Vagina (tissue), 2 donors: ENCODE measurements at regions not wholly inside any gene's neighbourhood (a gene's known extent, or its start where the extent isn't known, plus 50 kb on each side); places are given as distances from the start of the nearest gene placed in this dataset.

Experiments used
- DNase-seq, 2 donors: peaks; one replicate each; pipeline ENCODE4 v3.0.0-alpha.2; 2017; ENCODE audit errors: extremely low spot score in 2 of 2
- H3K27ac ChIP-seq: fragments of 200-600 bp; sonication (generic); one replicate; pipeline ENCODE4 v1.5.1; 2019
- H3K27me3 ChIP-seq: fragments of 200-600 bp; sonication (generic); one replicate; pipeline ENCODE4 v1.5.1; 2019
- H3K36me3 ChIP-seq, 2 donors: fragments of 200-600 bp; sonication (generic); one replicate each; pipeline ENCODE4 v1.5.1; 2017 to 2019
- H3K4me1 ChIP-seq: fragments of 200-600 bp; sonication (generic); one replicate; pipeline ENCODE4 v1.5.1; 2019
- H3K4me3 ChIP-seq, 2 donors: fragments of 200-600 bp; sonication (generic); 1 replicate in 1 of 2; 2 replicates in 1 of 2; pipeline ENCODE4 v1.5.1; 2016 to 2019
- H3K9me3 ChIP-seq: fragments of 200-600 bp; sonication (generic); one replicate; pipeline ENCODE4 v1.5.1; 2019
- POLR2A ChIP-seq, 2 donors: fragments of 450-650 bp; IDR thresholded peaks; one replicate each; pipeline ENCODE4 v1.6.1; 2017; ENCODE audit warnings: antibody characterized with exemption in 2 of 2, mild to moderate bottlenecking in 2 of 2, moderate library complexity in 2 of 2
- POLR2AphosphoS5 ChIP-seq, 2 donors: sonication (generic); formaldehyde crosslinking; IDR thresholded peaks; one replicate each; pipeline ENCODE4 v1.9.0; 2017; ENCODE audit warnings: antibody characterized with exemption in 2 of 2, mild to moderate bottlenecking in 2 of 2, low read depth in 1 of 2; ENCODE audit not compliant: insufficient read depth in 1 of 2
- intact Hi-C: fragments of 100-400 bp; cut with DNase I; formaldehyde crosslinking; loops from one replicate; pipeline ENCODE4 v1.15.1; 2023
- TF ChIP-seq, protein P1 (sequence below), 3 experiments: fragments of 450-650 bp in 2 of 3; fragments of 200-600 bp in 1 of 3; sonication (generic) in 1 of 3; IDR thresholded peaks; one replicate each; pipeline ENCODE4 v1.5.1; 2017 to 2019; ENCODE audit warnings: antibody characterized with exemption in 3 of 3, mild to moderate bottlenecking in 2 of 3, moderate library complexity in 2 of 3

GRCh38 chr5:5800801-5801761 lies 378.6 kb downstream of the ICE1 start:
- H3K9me3 ChIP-seq = no peaks in the 10 kb centered on the region
- no peaks in the 10 kb centered on the region for H3K4me1 ChIP-seq
- no peak overlapping the region for H3K4me3 ChIP-seq
- no peaks in the 10 kb centered on the region for H3K36me3 ChIP-seq
- DNase-seq = no peak
- intact Hi-C loops = no loop called here
- TF ChIP-seq POLR2A (IDR thresholded peaks at IDR 0.05) = no peak
- TF ChIP-seq, protein P1, sequence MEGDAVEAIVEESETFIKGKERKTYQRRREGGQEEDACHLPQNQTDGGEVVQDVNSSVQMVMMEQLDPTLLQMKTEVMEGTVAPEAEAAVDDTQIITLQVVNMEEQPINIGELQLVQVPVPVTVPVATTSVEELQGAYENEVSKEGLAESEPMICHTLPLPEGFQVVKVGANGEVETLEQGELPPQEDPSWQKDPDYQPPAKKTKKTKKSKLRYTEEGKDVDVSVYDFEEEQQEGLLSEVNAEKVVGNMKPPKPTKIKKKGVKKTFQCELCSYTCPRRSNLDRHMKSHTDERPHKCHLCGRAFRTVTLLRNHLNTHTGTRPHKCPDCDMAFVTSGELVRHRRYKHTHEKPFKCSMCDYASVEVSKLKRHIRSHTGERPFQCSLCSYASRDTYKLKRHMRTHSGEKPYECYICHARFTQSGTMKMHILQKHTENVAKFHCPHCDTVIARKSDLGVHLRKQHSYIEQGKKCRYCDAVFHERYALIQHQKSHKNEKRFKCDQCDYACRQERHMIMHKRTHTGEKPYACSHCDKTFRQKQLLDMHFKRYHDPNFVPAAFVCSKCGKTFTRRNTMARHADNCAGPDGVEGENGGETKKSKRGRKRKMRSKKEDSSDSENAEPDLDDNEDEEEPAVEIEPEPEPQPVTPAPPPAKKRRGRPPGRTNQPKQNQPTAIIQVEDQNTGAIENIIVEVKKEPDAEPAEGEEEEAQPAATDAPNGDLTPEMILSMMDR (IDR thresholded peaks at IDR 0.05) = no peak
- no peak for TF ChIP-seq POLR2AphosphoS5 (IDR thresholded peaks at IDR 0.05; ENCODE audit: insufficient read depth in 1 of 2, low read depth in 1 of 2)
- H3K27me3 ChIP-seq = no peaks in the 10 kb centered on the region
- no peak overlapping the region for H3K27ac ChIP-seq

- Histone ChIP-seq H3K9me3 (no peaks in the 10 kb centered on the region), H3K27me3 (no peaks in the 10 kb centered on the region), H3K4me3 (no peak overlapping the region), H3K4me1 (no peaks in the 10 kb centered on the region), H3K36me3 (no peaks in the 10 kb centered on the region), H3K27ac (no peak overlapping the region)
- intact Hi-C loops = no loop called here
- TF ChIP-seq, protein P1 (IDR thresholded peaks at IDR 0.05) = no peak
- no peak for TF ChIP-seq POLR2AphosphoS5 (IDR thresholded peaks at IDR 0.05; ENCODE audit: insufficient read depth in 1 of 2, low read depth in 1 of 2)
- TF ChIP-seq POLR2A (IDR thresholded peaks at IDR 0.05) = no peak
- DNase-seq = no peak
These were observed 377.3 kb downstream of the ICE1 start for GRCh38 chr5:5799826-5800225.

DNA sequence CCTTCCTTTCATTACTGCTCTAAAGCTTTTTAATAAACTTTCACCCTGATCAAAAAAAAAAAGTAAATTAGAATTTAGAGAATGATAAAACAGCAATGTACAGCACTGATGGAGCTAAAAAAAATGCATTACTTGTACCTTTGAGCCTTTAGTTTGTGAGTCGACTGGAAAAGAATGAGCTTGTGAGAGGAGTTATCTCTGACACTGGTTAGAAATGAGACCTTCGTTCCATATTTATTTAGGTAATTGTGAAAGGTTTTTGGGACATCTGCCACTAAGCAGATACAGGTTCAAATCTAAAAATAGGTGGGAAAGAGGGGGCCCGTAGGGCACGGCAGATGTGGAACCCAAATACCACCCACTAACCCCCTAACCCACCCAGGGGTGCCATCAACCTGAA lies 376.8 kb downstream of the ICE1 start:
- H3K36me3 ChIP-seq = no peaks in the 10 kb centered on the region
- no peaks in the 10 kb centered on the region for H3K27me3 ChIP-seq
- intact Hi-C loops = no loop called here
- H3K4me3 ChIP-seq = no peak overlapping the region
- TF ChIP-seq POLR2A (IDR thresholded peaks at IDR 0.05) = no peak
- no peak for TF ChIP-seq POLR2AphosphoS5 (IDR thresholded peaks at IDR 0.05; ENCODE audit: insufficient read depth in 1 of 2, low read depth in 1 of 2)
- TF ChIP-seq, protein P1 (IDR thresholded peaks at IDR 0.05) = no peak
- DNase-seq = no peak
- H3K9me3 ChIP-seq = no peaks in the 10 kb centered on the region
- H3K27ac ChIP-seq = no peak overlapping the region
- no peaks in the 10 kb centered on the region for H3K4me1 ChIP-seq

DNA sequence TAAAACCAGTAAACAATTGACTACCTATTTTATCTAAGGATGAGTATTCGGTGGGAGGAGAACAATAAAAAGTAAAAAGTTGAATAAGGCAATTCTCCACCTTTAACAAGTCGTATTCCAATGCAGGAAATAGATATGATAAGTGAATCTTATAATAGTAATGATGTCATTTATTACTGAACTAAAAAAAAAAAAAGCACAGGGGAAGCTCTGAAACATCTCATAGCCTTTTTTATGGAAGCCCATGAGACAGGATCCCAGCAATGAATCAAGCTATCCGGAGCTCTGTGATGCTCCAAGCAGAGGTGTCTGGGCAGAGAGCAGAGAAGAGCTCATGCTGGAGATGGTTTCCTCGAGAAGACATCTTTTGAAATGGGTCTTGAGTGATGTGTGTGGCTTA lies 376.0 kb downstream of the ICE1 start:
- Histone ChIP-seq H3K4me3 (no peak overlapping the region), H3K4me1 (no peaks in the 10 kb centered on the region), H3K27me3 (no peaks in the 10 kb centered on the region), H3K36me3 (no peaks in the 10 kb centered on the region), H3K27ac (no peak overlapping the region), H3K9me3 (no peaks in the 10 kb centered on the region)
- intact Hi-C loops = no loop called here
- DNase-seq = no peak
- no peak for TF ChIP-seq POLR2A (IDR thresholded peaks at IDR 0.05)

DNA sequence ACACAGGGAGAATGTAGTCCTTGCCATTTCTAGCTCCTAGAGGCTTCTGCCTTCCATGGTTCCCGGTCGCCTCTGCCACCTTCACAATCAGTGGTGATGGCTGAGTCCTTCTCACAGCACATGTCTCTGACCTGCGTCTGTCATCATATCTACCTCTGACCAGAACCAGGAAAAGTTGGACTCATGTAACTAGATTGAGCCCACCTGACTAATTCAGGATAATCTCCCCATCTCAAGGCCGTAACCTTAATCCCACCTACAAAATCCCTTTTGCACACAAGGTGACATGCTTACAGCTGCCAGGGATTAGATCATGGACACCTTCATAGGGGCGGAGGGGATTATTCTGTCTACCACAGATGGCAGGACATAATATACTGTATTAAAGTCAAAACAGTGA lies 375.6 kb downstream of the ICE1 start:
- Histone ChIP-seq H3K4me3 (no peak overlapping the region), H3K9me3 (no peaks in the 10 kb centered on the region), H3K4me1 (no peaks in the 10 kb centered on the region), H3K27ac (no peak overlapping the region), H3K36me3 (no peaks in the 10 kb centered on the region), H3K27me3 (no peaks in the 10 kb centered on the region)
- no peak for DNase-seq
- intact Hi-C loops = no loop called here
- TF ChIP-seq, protein P1 (IDR thresholded peaks at IDR 0.05) = no peak
- no peak for TF ChIP-seq POLR2A (IDR thresholded peaks at IDR 0.05)
